OCI-LY3 (cell line): ENCODE measurements at regions not wholly inside any gene's neighbourhood (a gene's known extent, or its start where the extent isn't known, plus 50 kb on each side); places are given as distances from the start of the nearest gene placed in this dataset.

ENCODE experiments used
- H2AFZ ChIP-seq: fragments of 200-600, 300-600 bp; shearing (Covaris generic); 2 replicates; pipeline ENCODE4 v1.6.0; 2014; ENCODE audit warnings: antibody characterized with exemption, low read depth, low read length
- H3K27ac ChIP-seq: fragments of 200-600, 300-600 bp; sonication (generic); 2 replicates; pipeline ENCODE4 v1.5.1; 2014; ENCODE audit warnings: mild to moderate bottlenecking, low read length, moderate library complexity, mixed read lengths
- H3K27me3 ChIP-seq: fragments of 200-600, 300-600 bp; sonication (generic); 2 replicates; pipeline ENCODE4 v1.6.1; 2014; ENCODE audit warnings: low read depth, low read length, mixed read lengths
- H3K36me3 ChIP-seq: fragments of 200-600, 300-600 bp; sonication (generic); replicated peaks from 2 replicates; pipeline ENCODE3; 2014; ENCODE audit warnings: low read depth, low read length, mixed read lengths
- H3K4me1 ChIP-seq: fragments of 300-600, 200-600 bp; sonication (generic); 2 replicates; pipeline ENCODE4 v1.6.1; 2014; ENCODE audit warnings: low read length, mixed read lengths
- H3K4me2 ChIP-seq: fragments of 200-600, 300-600 bp; sonication (generic); 2 replicates; pipeline ENCODE4 v1.6.1; 2014; ENCODE audit warnings: low read length, mixed read lengths
- H3K4me3 ChIP-seq: fragments of 300-600, 200-600 bp; sonication (generic); 2 replicates; pipeline ENCODE4 v1.5.1; 2014; ENCODE audit warnings: antibody characterized with exemption, mild to moderate bottlenecking, low read length, moderate library complexity
- H3K79me2 ChIP-seq: fragments of 300-600, 200-600 bp; shearing (Covaris generic); 2 replicates; pipeline ENCODE4 v1.6.1; 2014; ENCODE audit warnings: mild to moderate bottlenecking, low read length, mixed read lengths
- H3K9ac ChIP-seq: fragments of 300-600, 200-600 bp; shearing (Covaris generic); 2 replicates; pipeline ENCODE4 v1.6.0; 2014; ENCODE audit warnings: mild to moderate bottlenecking, low read length, moderate library complexity
- H3K9me3 ChIP-seq: fragments of 200-600, 300-600 bp; shearing (Covaris generic); 2 replicates; pipeline ENCODE4 v1.6.1; 2014; ENCODE audit warnings: low read length, mixed read lengths; ENCODE audit not compliant: insufficient read depth
- H4K20me1 ChIP-seq: fragments of 200-600, 300-600 bp; sonication (generic); 2 replicates; pipeline ENCODE4 v1.6.1; 2016; ENCODE audit warnings: low read length, mixed read lengths; ENCODE audit not compliant: insufficient read depth
- CTCF ChIP-seq: fragments of 200-600, 300-600 bp; sonication (generic); IDR thresholded peaks from 2 replicates; pipeline ENCODE4 v1.5.1; 2014; ENCODE audit warnings: antibody characterized with exemption, low read length, low read depth
- EZH2phosphoT487 ChIP-seq: fragments of 200-600 bp; shearing (Covaris generic); IDR thresholded peaks from 2 replicates; pipeline ENCODE4 v1.6.1; 2018; ENCODE audit warnings: antibody characterized with exemption, mixed run types, low read depth

- Histone ChIP-seq H3K4me3 (no peak overlapping the region), H3K27ac (no peak overlapping the region), H4K20me1 (peaks cover 6% of the 10 kb centered on the region; the same call in 1 of the 2 replicates), H3K4me1 (peaks cover 12% of the 10 kb centered on the region), H2AFZ (no peak overlapping the region), H3K27me3 (peaks cover 58% of the 10 kb centered on the region), H3K9me3 (no peaks in the 10 kb centered on the region), H3K9ac (no peak overlapping the region), H3K4me2 (no peak overlapping the region), H3K36me3 (no peaks in the 10 kb centered on the region), H3K79me2 (no peaks in the 10 kb centered on the region)
- no peak for TF ChIP-seq CTCF
- TF ChIP-seq EZH2phosphoT487: no peak
Observed at GRCh38 chr1:177561436-177561835, 390.7 kb downstream of the BRINP2 start.

DNA sequence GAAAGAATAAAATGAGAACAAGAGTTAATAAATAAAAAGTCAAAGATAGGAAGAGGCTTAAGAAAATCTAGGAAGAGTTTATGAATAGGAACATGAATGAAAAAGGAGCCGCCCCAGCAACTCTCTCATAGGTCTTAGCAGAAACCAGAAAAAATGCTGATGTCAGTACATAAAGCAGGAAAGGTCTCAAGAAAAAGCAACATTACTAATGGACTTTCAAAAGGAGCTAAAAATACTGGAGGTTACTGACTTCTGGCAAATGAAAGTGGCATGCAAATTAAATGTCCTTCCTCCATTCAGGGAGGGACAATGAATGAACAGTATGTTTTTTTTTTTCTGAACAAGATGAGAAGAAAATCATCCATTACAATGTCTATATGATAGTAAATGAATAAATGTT, 387.6 kb downstream of the BRINP2 start:
- no peak overlapping the region for H3K4me2 ChIP-seq
- no peak overlapping the region for H3K4me3 ChIP-seq
- H4K20me1 ChIP-seq: peaks cover 6% of the 10 kb centered on the region; the same call in 1 of the 2 replicates
- H3K79me2 ChIP-seq: no peaks in the 10 kb centered on the region
- H3K27me3 ChIP-seq: peaks cover 65% of the 10 kb centered on the region
- no peak overlapping the region for H2AFZ ChIP-seq
- no peaks in the 10 kb centered on the region for H3K36me3 ChIP-seq
- no peak for TF ChIP-seq EZH2phosphoT487
- no peak overlapping the region for H3K9ac ChIP-seq
- peaks cover 12% of the 10 kb centered on the region for H3K4me1 ChIP-seq
- no peak overlapping the region for H3K27ac ChIP-seq
- H3K9me3 ChIP-seq: no peaks in the 10 kb centered on the region

GRCh38 chr1:177556163-177556562, 385.4 kb downstream of the BRINP2 start:
- TF ChIP-seq CTCF (no peak), EZH2phosphoT487 (no peak)
- H3K36me3 ChIP-seq: no peaks in the 10 kb centered on the region

DNA sequence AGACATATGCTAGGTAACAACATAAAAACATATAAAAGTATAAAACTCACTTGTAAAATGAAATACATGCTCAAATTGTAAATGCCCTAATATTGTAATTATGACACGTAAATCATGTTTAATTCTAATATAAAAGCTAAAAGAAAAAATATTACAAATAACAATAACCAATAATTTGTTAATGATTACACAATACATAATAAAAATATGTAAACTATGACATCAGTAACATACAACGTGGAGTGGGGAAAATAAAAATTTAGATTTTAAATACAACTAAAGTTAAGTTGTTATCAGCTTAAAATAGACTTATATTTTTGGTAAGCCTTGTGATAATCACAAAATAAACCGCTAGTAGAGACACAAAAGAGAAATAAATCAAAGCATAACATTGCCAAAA, 376.4 kb downstream of the BRINP2 start:
- H3K4me2 ChIP-seq: no peak overlapping the region
- TF ChIP-seq EZH2phosphoT487: no peak
- no peak for TF ChIP-seq CTCF
- H3K4me1 ChIP-seq: peaks cover 5% of the 10 kb centered on the region; the same call in 1 of the 2 replicates
- no peak overlapping the region for H3K4me3 ChIP-seq
- no peaks in the 10 kb centered on the region for H3K9me3 ChIP-seq
- H3K27me3 ChIP-seq: peaks cover 7% of the 10 kb centered on the region; the same call in 1 of the 2 replicates
- no peak overlapping the region for H2AFZ ChIP-seq
- H3K27ac ChIP-seq: no peak overlapping the region
- H3K9ac ChIP-seq: no peak overlapping the region
- no peaks in the 10 kb centered on the region for H4K20me1 ChIP-seq
- no peaks in the 10 kb centered on the region for H3K79me2 ChIP-seq
- no peaks in the 10 kb centered on the region for H3K36me3 ChIP-seq

More at GRCh38 chr1:177556163-177556562, 385.4 kb downstream of the BRINP2 start:
- Histone ChIP-seq H3K79me2 (no peaks in the 10 kb centered on the region), H3K4me2 (no peak overlapping the region), H2AFZ (no peak overlapping the region), H3K27me3 (peaks cover 63% of the 10 kb centered on the region), H3K27ac (no peak overlapping the region), H3K4me1 (peaks cover 2% of the 10 kb centered on the region), H3K4me3 (no peak overlapping the region), H3K9ac (no peak overlapping the region), H3K9me3 (no peaks in the 10 kb centered on the region), H4K20me1 (no peaks in the 10 kb centered on the region)
